Activated B cell treated with CpG ODN at 0.5 μM for 24 hours (primary cell): ENCODE measurements at regions not wholly inside any gene's neighbourhood (a gene's known extent, or its start where the extent isn't known, plus 50 kb on each side); places are given as distances from the start of the nearest gene placed in this dataset.

Experiments used
- ATAC-seq: fragments of 200-7000 bp; cut with Tn5 transposase; one replicate; pipeline ENCODE4 v1.10.0; 2021; ENCODE audit warnings: low read depth, mild to moderate bottlenecking, moderate library complexity
- CTCF ChIA-PET: fragments of 350-600 bp; sonication (Branson Sonifier 250); formaldehyde crosslinking; loops from one replicate; lab custom pipeline; 2021; ENCODE audit warnings: antibody characterized with exemption; lab: Charles Lee
- POLR2A ChIA-PET: fragments of 350-600 bp; sonication (Branson Sonifier 250); formaldehyde crosslinking; loops from one replicate; lab custom pipeline; 2021; ENCODE audit warnings: antibody characterized with exemption; lab: Charles Lee
- DNase-seq: peaks from one replicate; pipeline ENCODE4 v3.0.0; 2022
- H3K27ac Mint-ChIP-seq: one replicate; pipeline ENCODE4 v1.8.0; 2020; ENCODE audit warnings: mixed read lengths
- H3K27me3 Mint-ChIP-seq: one replicate; pipeline ENCODE4 v1.8.0; 2021; ENCODE audit warnings: mixed read lengths
- H3K36me3 Mint-ChIP-seq: one replicate; pipeline ENCODE4 v1.8.0; 2021; ENCODE audit warnings: low read depth, mixed read lengths
- H3K4me1 Mint-ChIP-seq: one replicate; pipeline ENCODE4 v1.8.0; 2021; ENCODE audit warnings: mixed read lengths
- H3K4me3 Mint-ChIP-seq: one replicate; pipeline ENCODE4 v1.8.0; 2020; ENCODE audit warnings: mild to moderate bottlenecking, mixed read lengths
- H3K9me3 Mint-ChIP-seq: one replicate; pipeline ENCODE4 v1.8.0; 2020; ENCODE audit warnings: mixed read lengths
- CTCF ChIP-seq: fragments of 200-600 bp; IDR thresholded peaks from one replicate; pipeline ENCODE4 v1.8.0; 2022; ENCODE audit warnings: antibody characterized with exemption, mild to moderate bottlenecking
- intact Hi-C: fragments of 100-400 bp; cut with micrococcal nuclease; formaldehyde crosslinking; loops from one replicate; pipeline ENCODE4 v1.15.1; 2024

GRCh38 chr7:17645500-17645899 lies 294.8 kb downstream of the SNX13 start:
- ChIA-PET POLR2A (no interaction called here), CTCF (interaction anchor here (1.0 kb wide), 1 partner anchor 343 kb away, joined by 3 read pairs; no protein-coding TSS in a partner anchor)
- ATAC-seq (no peak), DNase-seq (no peak)
- Mint-ChIP-seq H3K27ac (no peak overlapping the region), H3K4me3 (no peak overlapping the region), H3K4me1 (no peaks in the 10 kb centered on the region), H3K27me3 (no peaks in the 10 kb centered on the region), H3K9me3 (peaks cover 13% of the 10 kb centered on the region), H3K36me3 (no peaks in the 10 kb centered on the region)
- intact Hi-C loops: no loop called here
- no peak for TF ChIP-seq CTCF

- H3K9me3 Mint-ChIP-seq: peaks cover 13% of the 10 kb centered on the region
- DNase-seq (no peak), ATAC-seq (no peak)
- no peaks in the 10 kb centered on the region for H3K27me3 Mint-ChIP-seq
- no peak overlapping the region for H3K27ac Mint-ChIP-seq
- H3K36me3 Mint-ChIP-seq: no peaks in the 10 kb centered on the region
- H3K4me3 Mint-ChIP-seq: no peak overlapping the region
- POLR2A ChIA-PET: no interaction called here
- H3K4me1 Mint-ChIP-seq: no peaks in the 10 kb centered on the region
- TF ChIP-seq CTCF: no peak
- CTCF ChIA-PET: interaction anchor here (1.0 to 1.6 kb wide), 2 partner anchors 344 to 663 kb away, joined by 3 to 4 read pairs; no protein-coding TSS in a partner anchor
- intact Hi-C loops: loop anchor here (1.0 kb wide), 1 partner anchor 664 kb away; no protein-coding TSS in a partner anchor
Observed at GRCh38 chr7:17646253-17646956, 293.9 kb downstream of the SNX13 start.

- no peaks in the 10 kb centered on the region for H3K36me3 Mint-ChIP-seq
- H3K27me3 Mint-ChIP-seq: no peaks in the 10 kb centered on the region
- H3K9me3 Mint-ChIP-seq: no peaks in the 10 kb centered on the region
- no peak overlapping the region for H3K4me3 Mint-ChIP-seq
- ChIA-PET POLR2A (no interaction called here), CTCF (interaction anchor here (1.4 kb wide), 1 partner anchor 10 kb away, joined by 7 read pairs; no protein-coding TSS in a partner anchor)
- H3K4me1 Mint-ChIP-seq: no peaks in the 10 kb centered on the region
- DNase-seq: no peak
- TF ChIP-seq CTCF: no peak
- no peak for ATAC-seq
- no peak overlapping the region for H3K27ac Mint-ChIP-seq
- intact Hi-C loops: no loop called here
Observed at GRCh38 chr7:17651341-17651740, 289.0 kb downstream of the SNX13 start.

GRCh38 chr7:17651863-17652385 lies 288.4 kb downstream of the SNX13 start:
- DNase-seq (no peak), ATAC-seq (no peak)
- ChIA-PET CTCF (interaction anchor here (1.4 kb wide), 1 partner anchor 10 kb away, joined by 7 read pairs; no protein-coding TSS in a partner anchor), POLR2A (no interaction called here)
- H3K27me3 Mint-ChIP-seq: no peaks in the 10 kb centered on the region
- H3K9me3 Mint-ChIP-seq: peaks cover under 1% of the 10 kb centered on the region
- intact Hi-C loops: no loop called here
- H3K4me3 Mint-ChIP-seq: no peak overlapping the region
- no peaks in the 10 kb centered on the region for H3K36me3 Mint-ChIP-seq
- TF ChIP-seq CTCF: no peak
- H3K4me1 Mint-ChIP-seq: no peaks in the 10 kb centered on the region
- H3K27ac Mint-ChIP-seq: no peak overlapping the region

GRCh38 chr7:17654940-17655339 lies 285.4 kb downstream of the SNX13 start:
- intact Hi-C loops: no loop called here

More at GRCh38 chr7:17654940-17655339, 285.4 kb downstream of the SNX13 start:
- H3K9me3 Mint-ChIP-seq: peaks cover 2% of the 10 kb centered on the region
- H3K4me1 Mint-ChIP-seq: no peaks in the 10 kb centered on the region
- no peak overlapping the region for H3K4me3 Mint-ChIP-seq
- ATAC-seq (no peak), DNase-seq (no peak)
- ChIA-PET POLR2A (no interaction called here), CTCF (no interaction called here)
- TF ChIP-seq CTCF: no peak
- no peaks in the 10 kb centered on the region for H3K27me3 Mint-ChIP-seq
- no peaks in the 10 kb centered on the region for H3K36me3 Mint-ChIP-seq
- H3K27ac Mint-ChIP-seq: no peak overlapping the region
